Activated T-cell treated with anti-CD3 and anti-CD28 coated beads for 4 hours (primary cell): ENCODE measurements at regions not wholly inside any gene's neighbourhood (a gene's known extent, or its start where the extent isn't known, plus 50 kb on each side); places are given as distances from the start of the nearest gene placed in this dataset.

Experiments
- DNase-seq: peaks from one replicate; pipeline ENCODE4 v3.0.0-alpha.2; 2020

DNA sequence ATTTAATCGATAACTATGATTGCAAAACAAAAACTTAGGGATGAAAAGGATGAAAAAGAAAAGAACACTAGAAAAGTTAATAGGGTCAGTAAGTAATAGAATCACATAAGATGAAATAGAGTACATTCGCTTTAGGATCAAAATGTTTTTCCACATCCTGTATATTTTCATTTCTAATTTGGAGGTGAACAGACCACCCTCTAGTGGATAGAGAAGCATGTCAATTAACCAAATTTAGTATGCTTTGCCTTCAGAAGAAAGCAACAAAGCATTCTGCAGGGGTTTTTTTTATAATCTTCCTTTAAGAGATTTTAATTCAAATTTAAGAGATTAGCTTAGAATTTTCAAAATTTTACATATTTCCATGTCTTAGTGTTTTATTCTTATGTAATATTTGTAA is 611.0 kb upstream of the SGCG start:
- DNase-seq, result no peak

DNA sequence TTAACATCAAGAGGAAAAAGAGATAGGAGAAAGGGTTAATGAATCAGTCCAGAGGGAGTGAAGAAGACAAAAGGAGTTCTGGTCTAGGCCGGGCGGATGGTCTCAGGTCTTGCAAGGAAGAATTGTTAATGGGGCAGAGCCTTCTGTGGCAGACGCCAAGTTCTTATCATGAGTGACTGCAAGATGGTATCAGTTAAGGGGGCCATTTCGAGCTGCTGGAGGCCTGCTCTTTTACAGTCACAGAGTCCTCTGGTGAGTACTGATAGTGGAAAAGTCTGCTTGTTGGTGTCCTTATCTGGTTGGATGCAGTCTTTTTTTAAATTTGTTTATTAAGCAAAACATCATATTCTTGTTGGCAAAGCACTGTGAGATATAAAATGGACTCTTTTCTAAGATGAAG is 590.9 kb upstream of the SGCG start:
- no peak for DNase-seq

DNA sequence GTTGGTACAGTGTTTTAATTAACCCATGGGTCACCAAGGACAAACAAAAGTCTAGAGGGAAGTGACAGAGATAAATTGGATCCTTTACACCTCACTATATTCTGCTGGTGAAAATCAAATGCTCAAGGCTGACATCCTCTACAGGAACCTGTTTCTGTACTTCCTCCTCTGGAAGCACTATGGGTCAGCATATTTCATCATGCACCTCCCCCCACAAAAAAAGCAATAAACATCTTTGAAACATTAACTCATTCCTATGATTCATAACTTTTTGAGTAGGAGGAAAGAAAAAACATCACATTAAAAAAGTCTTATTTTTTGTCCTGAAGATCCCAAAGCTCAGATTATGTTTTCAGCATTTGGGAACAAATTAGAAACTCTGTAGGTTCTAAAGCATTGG is 588.3 kb upstream of the SGCG start:
- no peak for DNase-seq

DNA sequence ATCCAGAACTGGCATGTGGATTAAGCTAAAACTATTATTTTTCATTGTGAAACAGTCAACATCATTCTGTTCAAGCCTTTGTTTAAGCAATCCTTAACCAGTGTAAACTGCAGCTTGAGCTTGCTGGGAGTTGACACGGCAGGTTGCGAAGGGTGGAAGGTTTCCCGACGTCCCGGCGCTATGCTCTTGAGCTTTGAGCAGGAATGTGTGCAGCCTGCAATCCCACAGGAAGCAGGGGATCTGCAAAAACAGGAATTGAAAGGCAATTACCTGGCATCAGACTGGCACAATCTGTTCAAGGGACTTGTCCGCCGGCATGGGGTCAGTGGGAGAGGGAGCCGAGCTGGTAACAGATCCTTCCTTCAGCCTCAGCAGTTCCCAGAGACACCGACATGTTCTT is 586.7 kb upstream of the SGCG start:
- DNase-seq, result no peak

DNA sequence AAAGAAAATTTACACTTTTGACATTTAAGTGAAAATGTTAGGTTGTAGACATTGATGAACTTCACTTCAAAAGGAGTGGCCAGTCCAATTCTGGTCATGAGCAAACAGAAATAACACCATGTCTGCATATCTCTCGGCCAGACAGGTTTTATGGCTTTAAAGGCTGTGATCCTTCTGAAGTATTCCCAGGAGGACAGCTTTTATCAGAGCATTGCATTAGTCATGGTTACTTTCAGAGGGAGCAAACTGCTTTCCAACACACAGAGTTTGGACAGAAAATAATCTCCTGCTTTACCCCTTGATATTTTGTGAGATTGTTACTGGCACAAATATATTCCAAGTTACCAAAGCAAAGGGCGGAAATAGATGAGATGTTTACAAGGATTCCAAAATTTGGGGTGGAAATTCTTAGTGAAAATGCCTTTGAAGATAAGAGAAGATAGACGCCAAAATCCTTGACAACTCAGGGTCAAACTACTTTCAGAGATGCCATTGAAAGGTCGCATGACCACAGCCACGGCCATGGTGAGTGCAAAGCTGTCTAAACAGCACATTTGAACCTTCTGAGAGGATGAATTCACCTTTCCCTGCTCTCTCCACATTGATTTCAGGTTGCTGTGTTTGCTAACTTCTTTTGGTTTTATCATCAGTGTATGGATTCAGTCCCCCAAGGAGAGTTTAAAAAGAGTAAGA is 584.5 kb upstream of the SGCG start:
- no peak for DNase-seq

DNA sequence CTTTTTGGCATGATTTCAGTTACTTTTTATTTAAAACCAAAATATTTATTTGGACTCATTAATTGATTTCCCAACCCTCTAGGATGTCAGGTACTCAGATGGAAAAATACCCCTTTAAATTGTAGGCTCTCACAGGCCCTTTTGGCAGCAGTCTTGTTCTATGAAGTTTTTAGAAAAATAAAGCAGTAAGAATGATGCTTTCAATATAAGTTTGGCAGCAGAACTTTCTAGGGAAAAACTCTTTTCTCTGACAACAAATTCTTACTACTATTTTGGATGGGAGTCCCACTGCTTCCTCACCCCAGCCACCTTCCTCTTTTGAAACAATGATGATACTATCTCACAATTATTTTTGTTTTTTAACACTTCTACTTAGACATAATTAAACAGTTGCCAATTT is 581.6 kb upstream of the SGCG start:
- DNase-seq, result no peak

DNA sequence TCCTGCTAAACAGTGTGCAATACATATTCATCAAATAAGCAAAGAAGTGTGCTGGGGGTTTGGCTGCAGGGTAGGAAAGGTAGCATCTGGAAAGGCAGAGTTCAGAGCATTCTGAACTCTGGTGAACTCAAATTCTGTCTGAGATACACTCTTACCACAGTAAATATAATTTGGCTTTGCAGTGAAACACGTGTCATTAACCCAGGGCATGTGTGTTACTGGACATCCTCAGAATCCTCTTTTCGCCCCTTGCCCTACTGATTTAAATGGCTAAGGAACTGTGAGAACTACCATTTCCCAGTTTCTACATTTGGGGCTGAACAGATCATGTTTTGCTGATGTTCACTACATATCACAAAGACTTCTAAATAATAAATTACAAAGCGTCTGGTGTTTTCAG is 562.8 kb upstream of the SGCG start:
- no peak for DNase-seq

DNA sequence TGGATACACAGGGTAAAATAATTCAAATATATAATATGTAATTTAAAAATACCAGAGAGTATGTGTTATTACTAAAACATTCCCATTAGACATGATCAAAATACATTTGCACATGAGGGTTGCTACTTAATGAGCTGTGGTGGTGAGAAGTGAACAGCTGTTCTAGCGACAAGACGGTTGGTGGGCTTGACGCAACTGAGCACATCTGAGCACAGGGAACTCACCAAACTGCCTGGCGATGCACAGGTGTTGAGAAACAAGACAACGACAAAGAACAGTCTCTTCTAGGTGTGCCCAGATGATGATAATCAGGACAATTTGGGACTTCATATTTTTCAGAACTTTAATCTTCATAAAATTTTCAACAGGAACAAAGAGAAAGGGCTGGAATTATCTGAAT is 555.1 kb upstream of the SGCG start:
- no peak for DNase-seq

DNA sequence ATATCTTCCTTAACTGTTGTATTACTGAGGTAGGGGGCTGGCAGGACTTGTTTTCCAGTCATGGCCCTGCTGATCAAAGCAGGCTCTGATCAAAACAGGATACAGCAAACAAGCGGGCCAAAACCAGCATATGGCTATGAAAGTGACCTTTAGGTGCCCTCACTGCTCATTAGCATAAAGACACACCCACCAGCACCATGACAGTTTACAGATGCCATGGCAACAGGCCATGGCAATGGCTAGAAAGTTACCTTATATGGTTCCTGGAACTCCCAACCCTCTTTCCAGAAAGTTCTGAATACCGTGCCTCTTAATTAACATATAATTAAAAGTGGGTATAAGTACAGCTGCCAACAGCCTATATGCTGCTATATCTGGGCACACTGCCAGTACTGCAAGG is 551.4 kb upstream of the SGCG start:
- no peak for DNase-seq

DNA sequence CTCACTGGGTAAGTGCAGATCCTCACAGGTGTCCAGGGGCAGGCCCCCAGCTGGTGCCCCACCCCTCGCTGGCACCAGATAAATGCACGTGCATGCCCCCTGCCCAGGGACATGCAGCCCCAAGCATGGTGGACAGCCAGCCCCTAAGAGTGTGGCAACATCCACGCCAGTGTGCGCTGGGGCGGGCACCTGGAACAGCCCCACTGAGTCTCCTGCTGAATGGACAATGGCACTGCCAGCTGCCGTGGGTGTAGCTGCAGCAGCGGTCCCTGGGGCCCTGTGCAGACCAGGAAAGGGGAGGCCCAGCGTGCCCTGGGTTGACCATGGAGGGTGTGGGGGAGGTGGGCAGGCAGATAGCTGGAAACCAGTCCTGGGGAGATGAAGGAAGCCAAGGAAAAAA is 538.7 kb upstream of the SGCG start:
- DNase-seq, result no peak

DNA sequence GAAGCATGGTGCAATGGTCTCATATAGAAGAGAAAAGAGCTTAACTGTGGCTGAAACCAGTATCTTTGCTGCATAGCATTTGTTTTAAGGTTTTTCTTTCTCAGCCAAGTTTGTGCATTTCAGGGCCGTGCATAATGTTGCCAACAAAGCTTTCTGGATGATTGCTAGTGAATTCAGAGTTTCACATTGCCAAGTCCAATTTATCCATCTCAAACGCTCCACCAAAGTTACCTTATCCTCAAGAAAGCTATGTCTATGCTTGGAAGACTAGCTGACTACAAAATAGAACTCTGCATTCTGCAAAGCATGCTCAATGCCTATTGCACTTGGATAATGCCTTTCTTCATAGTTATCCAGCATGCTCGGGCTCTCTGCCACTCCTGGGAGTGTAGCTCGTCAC is 535.8 kb upstream of the SGCG start:
- DNase-seq, result no peak

DNA sequence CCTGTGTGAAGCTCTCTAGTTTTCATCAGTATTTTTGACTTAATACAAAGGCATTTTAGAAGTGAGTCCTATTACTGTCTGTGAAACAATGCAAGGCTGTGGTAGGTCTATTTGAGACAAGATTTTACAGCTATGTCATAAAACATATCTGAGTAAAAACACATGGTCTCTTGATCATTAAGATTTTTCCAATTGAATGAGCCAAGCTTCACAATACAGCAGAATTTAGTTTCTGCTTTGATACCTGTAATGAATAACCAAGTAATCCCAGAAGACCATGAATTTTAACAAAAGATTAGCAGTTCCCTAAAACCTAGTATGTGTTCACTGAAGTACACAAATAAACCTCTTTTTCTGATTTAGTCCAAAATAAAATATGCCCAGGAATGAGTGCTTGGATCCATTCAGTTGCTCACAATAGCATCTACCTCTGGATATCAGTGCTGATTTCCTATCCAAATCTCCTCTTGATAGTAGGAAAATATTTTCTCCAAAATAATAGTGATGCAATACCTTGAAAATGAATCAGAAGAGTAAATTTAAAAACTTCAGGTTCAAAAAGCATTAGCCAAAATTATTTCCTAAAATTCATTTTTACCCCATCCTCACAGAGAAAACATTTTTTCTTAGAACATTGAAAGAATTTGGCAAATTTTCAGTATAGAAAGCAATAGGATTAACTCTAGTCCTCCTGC is 533.5 kb upstream of the SGCG start:
- DNase-seq, result no peak

DNA sequence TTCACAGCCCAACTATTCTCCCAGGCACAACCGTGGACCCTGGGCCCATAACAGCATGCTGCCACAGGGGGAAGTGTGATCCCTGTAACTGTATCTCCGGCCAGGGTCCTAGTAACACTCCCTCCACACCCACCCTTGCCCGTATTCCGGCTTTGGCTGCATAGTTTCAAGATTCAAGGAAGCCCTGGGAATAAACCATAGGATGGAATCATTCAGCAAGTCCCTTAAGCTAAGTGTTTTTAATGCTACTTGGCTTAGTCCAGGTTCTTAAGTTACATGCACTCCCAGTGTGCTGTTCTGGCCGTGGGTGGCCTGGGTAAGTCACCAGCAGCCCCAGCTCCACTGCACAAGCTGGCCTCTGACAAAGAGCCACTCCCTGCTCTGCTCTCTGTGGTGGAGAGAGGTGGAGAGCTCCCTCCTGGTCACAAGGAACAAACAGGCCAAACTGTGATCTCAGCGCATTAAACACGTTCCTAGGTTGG is 532.4 kb upstream of the SGCG start:
- no peak for DNase-seq

DNA sequence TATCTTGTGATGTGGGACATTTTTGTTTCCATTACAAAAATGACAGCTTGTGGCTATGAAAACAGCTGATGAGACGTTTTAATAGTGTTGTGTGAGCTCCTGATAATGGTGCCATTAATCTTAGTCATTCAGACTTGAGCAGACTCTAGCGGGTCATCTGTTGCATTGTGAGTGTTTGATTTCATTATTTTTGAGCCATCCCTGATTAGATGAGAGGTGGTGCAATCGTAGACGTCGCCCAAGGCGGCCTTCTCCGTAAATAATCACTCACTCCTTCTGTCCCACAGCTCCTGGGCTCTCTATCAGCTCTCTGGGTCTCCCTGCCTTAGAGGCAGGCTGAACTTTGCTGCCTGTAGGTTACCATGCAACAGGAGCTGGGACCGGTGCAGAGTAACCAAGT is 528.0 kb upstream of the SGCG start:
- no peak for DNase-seq

DNA sequence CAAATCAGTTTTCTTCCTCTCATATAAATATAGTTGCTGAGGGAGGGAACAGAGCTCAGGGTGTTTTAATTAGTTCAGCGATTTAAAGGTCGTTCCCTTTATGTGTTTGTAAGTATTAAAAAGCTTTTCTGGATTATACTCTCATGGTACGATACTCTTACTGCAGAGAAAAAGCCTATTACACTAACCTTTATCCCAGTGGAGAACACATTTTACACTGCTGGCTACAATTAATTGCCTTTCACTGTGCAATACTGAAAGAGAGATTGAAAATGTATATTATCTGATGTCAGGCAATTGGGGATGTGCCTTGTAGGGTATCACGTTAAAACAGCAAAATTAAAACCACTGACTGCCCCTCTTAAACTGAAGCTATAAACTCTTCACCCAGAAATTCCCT is 526.9 kb upstream of the SGCG start:
- DNase-seq, result no peak

DNA sequence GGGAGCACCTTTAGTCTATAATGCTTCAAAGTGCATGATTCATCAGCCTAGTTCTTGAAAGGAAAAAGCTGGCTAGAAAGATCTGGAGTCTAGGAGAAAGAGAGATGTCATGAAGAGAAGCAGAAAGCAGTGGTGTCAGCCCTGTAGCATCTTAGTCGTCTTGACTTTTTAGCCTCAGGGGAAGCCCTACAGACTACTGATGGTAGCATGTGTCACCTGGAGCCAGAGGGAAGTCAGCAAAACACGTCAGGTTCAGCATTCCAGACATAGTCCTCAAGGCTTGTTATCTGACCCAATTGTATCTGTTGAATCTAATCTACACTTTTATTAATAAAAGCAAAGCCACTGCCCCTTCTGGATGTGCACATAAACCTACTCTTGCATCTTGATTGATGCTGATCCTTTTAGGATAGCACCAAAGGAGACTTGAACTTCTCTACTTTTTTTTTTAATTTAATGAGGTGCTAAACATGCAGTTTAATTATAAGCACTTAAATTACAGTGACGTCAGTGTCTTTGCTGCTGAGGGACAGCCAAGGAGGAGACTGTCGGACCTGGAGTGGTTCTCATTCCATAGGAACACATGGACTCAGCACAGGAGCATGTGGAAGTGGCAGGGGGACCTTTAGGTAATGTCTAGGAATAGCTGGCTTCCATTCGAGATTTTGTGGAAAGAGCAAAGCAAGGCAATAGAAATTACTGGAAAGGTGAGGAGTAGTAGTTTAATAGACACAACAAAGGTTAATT is 525.5 kb upstream of the SGCG start:
- DNase-seq, result no peak

DNA sequence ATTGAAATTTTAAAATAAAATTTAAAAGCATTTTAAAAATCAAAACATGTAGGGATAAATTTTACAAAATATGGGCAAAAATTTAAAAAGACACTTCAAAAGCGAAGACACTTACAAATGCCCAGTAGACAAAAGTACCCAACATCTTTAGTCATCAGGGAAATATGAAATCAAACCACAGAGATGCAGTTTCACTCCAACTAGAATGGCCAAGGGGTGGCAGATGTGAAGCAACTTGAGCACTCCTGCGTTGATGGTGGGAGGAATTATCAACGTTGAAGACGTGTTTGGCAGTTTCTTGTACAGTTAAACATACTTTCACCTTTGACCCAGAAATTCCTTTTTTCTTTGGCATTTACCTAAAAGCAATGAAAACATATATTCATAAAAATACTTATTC is 518.0 kb upstream of the SGCG start:
- no peak for DNase-seq

DNA sequence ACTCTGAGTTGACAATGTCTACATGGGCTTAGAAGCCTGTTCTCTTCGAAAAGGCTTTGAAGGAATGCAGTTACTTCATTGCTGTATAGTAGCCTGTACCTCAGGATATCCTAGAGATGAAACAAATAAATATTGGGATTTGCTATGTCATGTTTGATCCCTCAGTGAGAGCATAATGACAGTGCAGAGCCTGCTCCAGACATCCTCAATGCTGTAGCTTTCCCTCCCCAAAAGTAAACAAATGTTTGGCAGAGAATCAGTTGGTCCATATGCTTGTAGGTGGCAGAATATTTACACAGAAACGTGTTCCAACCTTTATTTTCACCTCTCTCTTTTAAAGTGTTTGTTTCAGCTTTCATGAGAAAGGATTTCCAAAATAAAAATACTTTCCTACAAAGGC is 515.3 kb upstream of the SGCG start:
- DNase-seq, result no peak

DNA sequence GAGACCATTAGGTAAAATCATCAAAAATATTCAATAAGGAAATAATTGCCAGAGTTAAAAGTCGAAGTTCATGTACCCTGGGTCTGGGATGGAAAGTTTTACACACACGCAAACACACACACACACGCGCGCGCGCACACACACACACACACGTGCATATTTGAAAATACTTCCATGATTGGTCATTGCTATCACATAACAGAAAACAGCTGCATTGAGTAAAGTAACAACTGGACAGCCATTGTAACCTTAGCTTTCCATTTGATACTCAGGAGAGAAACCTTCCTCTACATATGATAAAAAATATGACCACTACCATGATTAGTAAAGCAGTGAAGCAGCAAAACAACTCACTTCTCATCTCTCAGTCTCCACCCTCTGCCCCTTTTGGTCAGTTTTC is 490.0 kb upstream of the SGCG start:
- DNase-seq, result no peak

DNA sequence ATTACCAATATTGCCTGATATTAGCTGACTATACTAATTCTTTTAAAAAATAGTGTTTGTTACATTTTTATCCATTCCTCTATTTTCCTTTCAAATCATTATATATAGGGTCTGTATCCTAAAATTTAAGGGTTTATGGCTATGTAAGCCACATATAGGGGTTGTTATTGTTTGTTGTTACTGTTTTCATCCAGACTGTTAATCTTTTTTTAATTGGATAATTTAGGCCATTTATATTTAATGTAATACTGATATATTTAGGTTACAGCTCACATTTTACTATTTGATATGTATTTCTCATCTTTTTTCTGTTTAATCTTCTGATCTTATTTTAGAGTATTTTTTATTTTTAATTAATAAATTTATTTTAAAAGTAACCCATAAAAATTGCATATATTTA is 487.1 kb upstream of the SGCG start:
- no peak for DNase-seq

DNA sequence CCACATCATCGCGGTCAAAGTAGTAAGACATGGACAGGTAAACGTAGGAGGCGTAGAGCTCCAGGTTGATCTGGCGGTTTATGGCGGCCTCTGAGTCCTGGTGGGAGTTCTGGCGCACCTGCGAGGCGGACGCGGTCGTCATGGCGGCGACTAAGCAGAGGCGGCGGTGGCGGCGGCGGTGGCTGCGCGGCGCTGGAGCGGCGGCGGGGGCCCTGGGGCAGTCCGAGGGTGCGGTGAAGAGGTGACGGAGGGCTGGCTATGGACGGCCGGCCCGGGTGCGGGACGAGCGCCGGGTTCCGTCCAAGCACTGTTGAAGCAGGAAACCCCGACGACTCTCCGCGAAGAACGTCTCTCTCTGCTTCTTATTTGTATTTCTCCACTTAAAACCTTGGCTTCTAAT is 484.3 kb upstream of the SGCG start:
- no peak for DNase-seq

DNA sequence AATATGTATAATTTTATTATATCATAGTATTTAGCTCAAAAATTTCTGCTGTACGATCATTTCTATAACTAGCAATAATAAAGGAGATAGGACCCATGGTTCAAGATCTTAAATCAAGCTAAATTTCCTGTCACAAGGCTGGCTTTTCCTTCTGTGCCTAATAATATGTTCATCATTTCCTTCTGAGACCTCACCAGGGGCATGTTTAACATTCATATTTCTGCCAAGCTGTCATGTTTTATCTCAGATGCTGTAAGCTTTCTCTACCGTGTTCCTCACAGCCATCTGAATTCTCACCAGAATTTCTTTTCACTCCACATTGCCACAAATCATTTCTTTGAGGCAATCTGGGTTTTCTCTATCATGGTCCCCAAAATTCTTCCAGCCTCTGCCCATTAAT is 482.3 kb upstream of the SGCG start:
- no peak for DNase-seq

DNA sequence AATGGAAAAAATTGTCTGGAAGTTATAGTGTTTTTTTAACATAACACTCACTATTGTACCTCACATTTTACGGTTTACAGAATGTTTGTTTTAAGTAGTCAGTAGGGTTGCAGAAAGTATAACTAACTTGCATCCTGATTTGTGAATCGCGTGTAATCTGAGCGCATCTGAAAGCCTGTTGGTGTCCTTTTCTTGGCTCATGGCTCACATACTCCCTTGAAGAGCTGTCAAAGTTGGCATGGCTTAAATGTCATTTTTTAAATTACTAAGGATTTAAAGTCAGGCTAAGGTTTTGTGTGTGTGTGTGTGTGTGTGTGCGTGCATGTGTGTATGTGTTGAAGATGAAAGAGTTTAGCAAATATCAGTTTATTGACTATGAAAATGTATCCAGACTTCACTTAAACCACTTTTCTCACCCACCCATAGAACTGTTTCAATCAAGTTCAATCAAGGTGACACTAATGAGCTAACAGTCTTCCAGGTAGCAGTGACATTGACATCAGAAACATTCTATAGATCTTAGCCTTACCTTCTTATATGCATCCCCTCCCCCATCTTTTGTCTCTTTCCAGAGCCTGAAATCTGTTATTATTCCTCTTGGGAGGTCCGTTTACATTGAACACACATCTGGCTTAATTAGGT is 480.4 kb upstream of the SGCG start:
- no peak for DNase-seq
